ENCODE measurements at regions not wholly inside any gene's neighbourhood (a gene's known extent, or its start where the extent isn't known, plus 50 kb on each side); places are given as distances from the start of the nearest gene placed in this dataset.
"Not testable (repeated sequence)": the region's sequence is repeated elsewhere in the genome, so short reads cannot be mapped to it uniquely, and the experiment has no call there.

DNA sequence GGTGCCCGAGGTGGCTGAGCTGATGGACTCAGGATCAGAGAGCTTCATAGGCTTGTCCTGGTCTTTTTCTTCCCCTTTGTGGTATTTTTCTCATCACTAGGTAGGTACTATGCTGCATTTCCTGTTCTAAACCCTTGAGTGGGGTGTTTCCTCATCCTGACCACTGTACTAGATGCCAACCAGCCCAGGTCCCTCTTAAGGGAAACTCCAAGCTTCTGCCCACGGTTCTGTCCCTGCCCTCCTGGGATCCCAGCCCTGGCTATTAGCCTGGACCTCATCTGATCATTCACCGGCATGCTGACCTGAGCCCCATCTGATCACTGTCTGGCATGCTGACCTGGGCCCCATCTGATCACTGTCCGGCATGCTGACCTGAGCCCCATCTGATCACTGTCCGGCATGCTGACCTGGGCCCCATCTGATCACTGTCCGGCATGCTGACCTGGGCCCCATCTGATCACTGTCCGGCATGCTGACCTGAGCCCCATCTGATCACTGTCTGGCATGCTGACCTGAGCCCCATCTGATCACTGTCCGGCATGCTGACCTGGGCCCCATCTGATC is 207.6 kb downstream of the NDUFA10 start:
- DNase-seq: not testable (repeated sequence)

DNA sequence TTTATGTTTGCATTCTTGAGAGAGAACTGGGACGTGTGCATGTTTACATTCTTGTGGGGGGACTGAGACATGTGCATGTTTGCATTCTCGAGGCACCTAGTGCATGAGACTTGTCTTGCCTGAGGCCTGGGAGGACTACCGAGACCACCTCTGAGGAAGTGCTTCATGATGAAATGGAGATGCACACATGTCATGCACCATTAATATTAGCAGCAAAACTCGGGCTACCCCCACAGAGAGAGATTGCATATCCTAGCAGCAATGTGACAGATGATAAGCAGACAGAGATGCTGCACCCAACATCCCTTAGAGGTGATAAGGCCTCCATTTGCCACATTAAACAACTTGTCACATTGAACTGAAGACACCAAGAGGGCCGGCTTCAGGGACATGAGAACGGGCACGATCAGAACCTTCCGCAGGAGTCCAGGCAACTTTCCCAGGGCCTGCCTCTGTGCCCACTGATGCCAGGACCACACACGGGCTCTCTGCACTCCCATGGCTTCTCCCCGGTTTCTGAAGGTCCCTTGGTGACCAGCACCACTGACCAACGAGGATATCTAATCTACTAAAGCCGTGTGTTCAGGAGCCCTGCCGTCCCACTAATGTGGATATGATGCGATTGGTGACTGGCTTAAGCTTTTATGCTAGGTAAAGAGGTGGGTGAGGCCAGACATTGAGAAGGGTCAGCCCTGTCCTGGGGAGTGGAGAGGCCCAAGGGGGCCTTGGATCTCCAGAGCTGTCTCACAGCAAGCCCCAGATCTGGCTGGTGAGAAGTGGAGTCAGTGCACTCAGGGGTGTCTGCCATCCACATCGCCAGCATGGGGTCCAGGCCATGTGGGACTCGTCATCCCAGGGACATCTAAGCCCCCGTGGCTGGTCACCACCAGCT is 208.3 kb downstream of the NDUFA10 start:
- no peak for DNase-seq

DNA sequence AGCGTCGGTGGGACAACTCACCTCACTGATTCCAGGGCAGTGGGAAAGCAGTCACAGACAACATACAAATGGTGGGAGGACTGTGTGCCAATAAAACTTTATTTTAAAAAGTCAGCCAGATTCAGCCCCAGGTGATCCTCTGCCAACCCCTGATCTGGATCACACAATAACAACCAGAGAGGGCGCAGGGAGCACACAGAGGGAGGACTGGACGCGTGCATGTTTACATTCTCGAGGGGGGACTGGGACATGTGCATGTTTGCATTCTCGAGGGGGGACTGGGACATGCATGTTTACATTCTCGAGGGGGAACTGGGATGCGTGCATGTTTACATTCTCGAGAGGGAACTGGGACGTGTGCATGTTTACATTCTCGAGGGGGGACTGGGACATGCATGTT is 209.5 kb downstream of the NDUFA10 start:
- DNase-seq: no peak

DNA sequence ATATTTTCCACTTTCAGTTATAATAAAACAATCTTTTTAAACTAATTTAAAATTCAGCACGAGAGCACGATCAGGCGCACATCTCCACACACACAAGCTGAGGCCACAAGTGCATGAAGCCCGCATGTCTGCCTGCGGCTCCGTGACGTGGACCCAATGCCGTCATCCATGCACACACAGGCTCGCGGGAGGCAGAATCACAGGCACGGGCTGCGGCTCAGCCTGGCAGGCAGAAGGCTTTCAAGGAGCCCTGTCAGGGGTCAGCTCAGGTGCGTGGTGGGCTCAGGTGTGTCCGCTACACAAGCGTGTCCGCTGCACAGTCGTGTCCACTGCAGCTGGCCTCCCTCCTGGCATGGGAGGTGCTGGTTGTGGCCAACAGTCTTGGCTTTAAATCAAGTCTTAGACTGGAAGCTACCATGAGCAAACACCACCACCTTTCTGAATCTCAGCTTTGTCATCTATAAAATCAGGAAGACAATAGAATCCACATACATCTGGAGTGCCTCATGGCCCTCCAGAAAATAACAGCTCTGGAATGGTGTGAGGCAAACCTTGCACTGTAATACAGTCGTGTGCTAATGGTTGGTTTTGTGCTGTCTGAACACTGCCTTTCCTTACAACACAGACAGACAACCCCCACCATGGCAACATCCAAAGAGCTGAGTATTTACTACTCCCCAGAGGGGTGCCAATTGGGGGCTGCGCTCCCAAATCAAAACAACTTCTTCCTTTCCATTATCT is 210.1 kb downstream of the NDUFA10 start:
- DNase-seq: no peak

DNA sequence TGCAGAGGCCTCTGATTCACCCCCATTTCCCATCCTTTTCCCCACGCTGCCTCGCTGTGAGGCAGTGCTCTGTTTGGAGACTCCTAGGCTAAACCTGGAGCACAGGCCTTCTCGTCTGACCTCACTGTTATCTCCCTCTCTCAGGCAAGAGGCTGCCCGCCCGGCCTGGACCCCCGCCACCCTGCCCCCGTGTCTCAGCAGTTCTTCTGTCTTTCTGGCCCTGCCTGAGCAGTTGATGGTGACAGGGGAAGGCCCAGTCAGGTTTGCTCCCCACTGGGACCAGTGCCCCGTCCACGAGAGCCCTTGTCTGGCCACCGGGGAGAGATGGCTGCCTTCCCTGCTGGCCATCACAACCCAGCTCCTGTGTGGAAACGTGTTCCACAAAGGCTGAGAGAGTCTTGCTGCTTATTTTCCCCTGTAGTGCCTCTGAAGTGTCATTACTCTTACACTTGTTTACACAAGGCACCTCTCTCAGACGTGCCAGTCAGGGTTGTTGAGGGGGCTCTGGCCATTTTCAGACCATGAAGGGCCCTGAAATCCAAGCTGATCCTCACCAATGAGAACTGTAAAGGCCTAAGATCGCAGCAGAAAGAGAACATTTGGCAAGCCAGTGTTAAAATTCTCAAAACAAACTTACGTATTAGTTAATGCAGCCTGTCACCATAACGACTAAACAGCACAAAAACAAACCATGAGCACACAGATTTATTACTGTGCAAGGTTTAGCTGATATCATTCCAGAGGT is 210.9 kb downstream of the NDUFA10 start:
- DNase-seq: no peak

DNA sequence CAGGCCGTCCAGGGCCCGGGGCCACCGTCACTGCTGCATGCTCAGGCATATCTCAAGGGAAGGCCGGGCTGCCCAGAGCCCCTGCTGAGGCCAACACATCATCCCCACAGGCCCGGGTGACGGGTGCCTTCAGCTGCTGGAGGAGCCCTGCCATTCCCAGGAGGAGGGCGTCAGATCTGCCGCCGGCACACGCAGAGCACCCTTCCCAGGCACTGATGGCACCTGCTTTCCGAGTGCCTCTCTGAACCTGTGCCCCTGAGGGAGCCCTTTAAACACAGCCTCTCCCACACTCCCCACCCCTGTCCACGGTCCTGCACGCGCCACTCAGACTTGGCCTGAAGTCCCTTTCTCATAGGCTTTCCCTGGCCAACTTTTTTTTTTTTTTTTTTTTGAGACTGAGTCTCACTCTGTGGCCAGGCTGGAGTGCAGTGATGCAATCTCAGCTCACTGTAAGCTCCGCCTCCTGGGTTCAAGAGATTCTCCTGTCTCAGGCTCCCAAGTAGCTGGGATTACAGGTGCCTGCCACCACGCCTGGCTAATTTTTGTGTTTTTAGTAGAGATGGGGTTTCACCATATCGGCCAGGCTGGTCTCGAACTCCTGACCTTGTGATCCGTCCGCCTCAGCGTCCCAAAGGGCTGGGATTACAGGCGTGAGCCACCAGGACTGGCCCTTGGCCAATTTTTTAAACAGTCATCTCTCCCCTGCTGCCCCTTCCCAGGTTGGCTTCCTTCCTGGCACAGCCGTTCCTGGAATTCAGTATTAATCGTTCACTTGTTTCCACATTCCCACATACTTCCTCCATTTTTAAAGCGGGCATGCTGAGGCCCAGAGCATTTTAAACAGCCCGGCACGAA is 211.7 kb downstream of the NDUFA10 start:
- DNase-seq: no peak

DNA sequence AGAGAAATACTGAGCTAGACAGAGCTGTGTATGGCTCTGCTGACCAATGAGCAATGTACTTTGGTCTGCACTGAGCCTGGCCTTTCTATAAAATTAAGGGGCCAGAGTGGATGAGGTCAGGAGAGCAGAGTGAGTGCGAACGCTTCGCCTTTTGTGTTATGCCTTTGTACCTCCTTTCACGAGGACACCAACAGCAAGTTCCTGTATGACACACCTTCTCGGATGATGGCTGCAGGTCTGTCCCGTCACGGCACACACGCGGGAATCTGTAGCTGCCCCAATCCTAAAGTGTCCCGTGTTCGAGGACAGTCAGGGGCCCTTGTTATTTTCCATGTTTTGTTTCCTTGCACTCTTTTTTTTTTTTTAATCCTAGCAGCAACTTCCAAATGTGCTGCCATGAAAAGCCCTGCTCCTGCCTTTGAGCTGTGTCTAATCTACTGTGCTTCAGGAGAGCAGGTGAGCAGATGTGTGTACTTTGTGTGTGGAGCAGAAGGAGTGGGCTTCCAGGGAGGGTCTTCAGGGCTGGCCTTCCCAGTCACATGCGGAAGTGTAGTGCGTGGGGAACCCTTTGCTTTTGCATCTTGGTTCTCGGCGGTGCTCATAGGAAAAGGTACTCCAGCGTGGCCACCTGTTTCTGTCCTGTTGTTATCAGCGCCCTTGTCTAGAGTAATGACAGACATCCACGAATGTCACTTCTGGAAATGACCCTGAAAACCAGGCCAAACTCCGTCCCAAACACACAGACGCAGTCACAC is 213.2 kb downstream of the NDUFA10 start:
- no peak for DNase-seq

DNA sequence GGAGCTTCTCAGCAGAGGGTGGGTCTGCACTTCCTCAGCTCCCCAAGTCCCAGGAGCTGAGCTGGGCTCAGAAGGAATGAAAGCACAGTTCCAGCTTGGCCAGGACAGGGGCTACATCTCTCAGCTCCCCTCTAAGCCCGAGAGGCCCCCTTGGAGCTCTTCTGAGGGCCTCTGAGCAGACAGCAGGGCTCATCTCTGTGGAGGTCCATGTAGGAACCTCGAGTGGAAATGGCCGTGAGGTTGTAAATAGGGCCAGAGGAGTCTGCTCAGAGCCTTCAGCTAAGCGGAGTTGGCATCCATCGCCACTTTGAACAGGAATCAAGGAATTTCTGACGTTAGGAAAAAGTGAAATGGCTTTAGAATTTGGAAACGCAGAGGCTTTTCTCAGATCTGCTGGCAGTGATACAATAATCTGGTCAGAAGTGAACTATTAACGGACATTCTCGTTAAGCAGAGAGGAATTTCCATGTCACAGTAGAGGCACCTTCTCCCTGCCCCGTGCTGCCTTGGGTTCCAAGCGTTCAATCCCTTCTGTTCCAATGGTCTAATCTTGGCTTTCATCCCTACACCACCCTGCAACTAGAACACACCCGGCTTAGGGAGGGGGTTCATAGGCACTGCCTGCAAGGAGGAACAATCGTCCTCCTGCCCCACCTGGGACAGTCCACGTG is 213.9 kb downstream of the NDUFA10 start:
- no peak for DNase-seq

DNA sequence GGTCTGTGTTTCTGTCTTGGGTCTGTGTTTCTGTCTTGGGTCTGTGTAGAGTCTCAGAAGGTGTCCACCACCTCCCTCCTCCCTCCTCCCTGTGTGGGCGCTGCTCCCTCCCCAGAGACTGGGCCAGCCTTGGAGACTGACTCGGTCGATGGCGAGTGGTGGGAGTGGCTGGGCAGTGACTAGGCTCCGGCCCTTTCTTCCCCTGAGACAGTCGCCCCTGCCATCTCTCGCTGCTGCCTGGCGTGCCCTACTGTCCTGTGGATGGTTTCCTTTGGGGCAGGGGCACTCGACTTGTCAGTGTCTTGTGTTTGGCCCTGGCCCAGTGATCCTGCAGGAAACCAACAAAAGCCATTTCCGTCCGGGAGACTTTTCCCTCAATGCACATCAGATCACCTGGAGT is 215.8 kb downstream of the NDUFA10 start:
- no peak for DNase-seq

DNA sequence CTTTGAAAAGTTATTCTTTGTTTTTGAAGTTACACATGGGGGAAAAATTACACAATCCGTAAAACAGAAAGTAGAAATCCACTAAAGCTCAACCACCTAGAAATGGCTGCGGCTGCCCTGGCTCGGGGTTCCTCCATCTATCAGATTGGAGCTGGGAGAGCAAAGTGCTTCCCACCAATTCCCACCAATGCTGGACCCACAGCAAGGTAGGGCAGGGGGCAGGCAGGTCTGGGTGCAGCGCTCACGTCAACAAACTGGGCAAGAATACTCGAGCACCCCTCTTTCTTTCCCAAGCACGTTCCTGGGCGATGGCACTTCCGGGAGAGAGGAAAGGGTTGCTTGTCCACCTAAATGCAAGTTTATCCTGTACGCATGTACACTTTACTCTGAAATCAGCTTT is 217.6 kb downstream of the NDUFA10 start:
- no peak for DNase-seq

DNA sequence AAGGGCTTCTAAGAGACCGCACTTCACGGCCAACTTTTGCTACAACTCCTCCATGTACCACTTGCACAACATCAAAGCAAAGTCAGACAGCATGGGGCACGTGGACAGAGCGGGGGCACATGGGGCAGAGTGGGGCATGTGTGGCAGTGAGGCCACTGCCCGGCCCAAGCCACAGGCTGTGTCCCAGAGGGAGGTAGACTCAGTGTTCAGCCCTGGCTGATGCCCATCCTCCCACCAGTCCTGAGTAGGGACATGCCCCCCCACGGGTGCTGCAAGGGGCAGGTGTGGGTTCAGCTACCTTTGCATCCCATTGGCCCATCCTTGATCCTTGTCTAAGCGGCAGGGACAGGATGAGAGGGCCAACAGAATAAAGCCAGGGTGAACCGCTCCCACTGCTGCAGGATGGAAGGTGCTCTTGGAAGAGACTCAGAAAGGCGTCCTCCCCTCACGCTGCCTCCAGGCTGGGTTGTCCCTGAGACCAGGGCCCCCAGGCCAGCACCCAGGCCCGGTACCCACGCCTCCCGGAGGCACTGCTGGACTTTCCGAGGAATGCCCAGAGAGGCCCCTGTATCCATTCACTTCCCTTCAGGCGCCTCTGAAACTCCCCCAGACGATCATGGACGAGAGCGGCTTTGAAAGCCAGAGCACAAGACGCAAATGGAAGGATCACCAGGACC is 218.2 kb downstream of the NDUFA10 start:
- DNase-seq: no peak

DNA sequence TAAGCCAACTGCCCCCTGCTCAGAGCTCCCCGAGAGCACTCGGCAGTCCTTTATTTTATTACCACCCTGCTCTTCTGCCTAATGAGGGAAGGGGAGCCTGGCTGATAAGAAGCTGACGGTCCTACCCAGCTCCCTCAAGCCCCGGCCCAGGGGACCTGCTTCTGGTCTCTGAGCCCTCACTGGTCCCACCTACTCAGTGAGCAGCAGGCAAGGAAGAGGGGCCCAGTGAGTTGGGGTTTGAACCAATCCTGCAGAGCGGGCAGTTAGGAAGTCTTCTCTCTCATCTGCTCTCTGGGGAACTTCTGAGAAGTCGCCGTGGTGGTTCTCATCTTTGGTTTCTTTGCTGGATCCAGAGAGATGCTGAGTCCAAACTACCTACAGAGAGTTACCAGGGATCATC is 218.9 kb downstream of the NDUFA10 start:
- no peak for DNase-seq

DNA sequence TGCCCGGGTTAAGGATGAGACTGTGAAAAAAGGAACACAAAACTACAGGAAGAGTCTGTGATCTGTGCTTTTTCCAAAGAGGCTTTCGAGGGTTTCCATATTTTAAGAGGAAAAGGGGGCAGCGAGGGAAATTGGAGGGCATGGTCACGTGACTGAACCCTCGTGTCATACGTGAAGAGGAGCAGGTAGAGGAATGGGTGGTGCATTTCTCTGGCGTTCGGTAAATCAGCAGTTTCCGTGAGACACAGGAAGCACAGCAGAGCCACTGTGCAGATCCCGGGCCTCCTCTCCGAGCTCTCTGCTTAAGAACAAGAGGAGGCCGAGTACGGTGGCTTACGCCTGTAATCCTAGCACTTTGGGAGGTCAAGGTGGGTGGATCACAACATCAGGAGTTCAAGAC is 219.7 kb downstream of the NDUFA10 start:
- no peak for DNase-seq

DNA sequence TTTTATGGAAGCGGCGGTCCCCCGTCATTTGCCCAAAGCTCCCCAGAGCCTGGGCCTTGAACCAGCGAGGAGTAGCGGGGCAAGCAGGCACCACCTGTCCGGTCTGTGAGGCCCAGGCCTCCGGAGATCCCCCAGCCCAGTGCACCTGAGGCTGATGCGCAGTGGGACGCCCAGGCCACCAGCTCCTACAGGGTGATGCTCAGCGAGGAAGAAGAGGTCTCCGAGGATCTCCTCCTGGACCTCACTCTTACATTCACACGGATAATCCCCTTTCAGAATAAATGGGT is 220.2 kb downstream of the NDUFA10 start:
- DNase-seq: no peak

DNA sequence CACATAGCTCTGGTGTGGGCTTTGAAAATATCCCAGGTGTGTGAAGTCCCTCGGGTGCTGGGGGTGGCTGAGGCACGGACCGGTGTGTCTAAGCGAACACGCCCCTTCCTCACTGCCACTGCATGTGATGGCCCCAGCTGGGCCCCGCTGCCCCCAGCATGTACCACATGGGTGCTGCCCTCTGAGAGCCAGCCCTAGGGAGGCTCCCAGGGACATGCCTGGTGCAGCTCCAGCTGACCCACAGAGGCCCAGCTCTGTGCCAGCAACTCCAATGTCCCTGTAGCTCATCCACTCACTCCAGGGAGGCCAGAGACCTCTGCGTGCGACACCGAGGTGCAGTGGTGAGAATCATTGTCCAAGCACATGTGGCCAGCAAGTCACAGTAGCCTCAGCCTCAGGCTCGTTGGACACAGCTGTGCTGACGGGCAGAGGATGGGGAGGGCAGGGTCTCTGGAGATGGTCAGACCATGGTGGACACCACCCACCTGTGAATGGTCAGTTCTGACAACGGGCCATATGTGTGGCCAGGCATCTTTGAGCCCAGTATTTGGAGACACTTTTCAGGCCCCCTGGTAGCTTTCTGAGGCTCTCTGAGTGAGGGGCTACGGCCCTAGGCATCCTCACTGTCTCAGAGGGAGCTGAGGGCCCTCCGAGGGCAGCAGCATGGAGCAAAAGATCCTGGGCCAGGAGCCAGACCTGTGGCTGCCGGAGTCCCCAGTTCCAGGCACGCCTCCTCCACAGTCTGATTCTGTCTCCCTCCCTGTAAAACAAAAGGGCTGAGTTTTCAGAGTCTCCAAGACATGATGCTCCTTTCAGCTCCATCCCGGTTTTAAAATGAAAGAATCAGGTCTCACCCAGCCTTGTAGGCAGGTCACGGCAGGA is 220.7 kb downstream of the NDUFA10 start:
- no peak for DNase-seq

DNA sequence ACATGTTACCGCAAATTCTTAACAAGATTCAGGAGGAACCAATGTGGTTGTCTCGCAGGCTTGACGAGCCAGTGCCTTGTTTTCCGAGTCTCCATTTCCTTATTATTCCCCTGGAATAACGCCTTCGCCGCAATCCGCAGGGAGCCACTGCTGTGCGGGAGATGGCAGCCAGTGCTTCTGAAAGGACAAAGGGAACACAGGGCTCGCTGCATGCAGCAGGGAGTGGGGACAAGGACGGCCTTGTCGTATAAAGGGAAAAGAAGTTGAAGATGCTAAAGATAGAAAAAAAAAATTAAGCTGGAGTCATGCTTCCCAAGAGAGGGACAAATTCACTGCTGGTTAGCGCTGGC is 221.4 kb downstream of the NDUFA10 start:
- DNase-seq: no peak

DNA sequence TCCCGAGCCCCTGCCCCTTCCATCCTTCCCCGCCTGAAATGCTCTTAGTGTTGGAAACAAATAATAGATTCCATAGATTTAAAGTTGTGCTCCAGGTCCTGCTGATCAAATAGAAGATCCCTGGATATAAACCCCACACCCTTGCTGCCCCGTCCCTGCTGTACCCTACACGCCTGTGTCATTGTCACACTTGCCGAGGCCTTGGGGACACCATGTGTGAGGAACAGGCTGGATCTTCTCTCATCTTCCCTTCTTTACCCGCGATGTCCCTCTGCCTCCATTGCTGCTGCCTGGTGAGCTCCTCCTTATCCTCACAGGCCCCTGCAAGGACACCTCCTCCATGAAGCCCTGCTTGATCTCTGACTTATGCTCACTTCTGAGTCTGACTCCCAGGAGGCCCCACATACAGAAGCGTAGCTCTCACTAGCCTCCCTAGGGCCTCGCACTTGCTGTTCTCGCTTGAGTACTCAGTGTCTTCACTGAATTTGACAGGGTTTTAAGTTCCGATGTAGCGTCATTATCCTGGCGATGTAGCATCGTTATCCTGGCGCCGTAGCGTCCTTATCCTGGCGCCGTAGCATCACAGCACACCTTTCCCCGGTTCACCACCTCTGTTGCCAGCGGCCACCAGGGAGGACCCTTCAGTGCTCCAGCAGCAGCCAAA is 221.9 kb downstream of the NDUFA10 start:
- no peak for DNase-seq

DNA sequence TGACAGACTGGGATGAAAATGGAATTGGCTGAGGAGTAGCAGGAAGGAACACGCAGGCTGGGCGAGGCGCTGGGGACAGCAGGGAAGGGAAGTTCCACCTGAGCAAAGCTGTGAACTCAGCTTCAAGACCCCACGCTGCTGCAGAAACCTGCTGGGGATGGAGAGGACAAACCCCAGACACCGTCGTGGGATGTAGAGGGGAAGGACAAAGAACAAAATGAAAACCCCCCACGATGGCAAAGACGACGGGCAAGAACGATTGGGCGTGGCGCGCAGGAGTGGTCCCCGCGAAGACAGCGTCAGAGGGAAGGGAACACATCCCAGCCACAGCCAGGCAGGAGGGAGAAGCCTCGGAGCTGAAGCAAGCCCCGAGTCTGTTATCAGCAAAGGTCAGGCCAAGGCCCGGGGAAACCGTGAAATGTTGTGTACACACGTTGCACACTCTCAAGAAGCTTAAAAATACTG is 222.9 kb downstream of the NDUFA10 start:
- DNase-seq: no peak
